ENCODE measurements at regions not wholly inside any gene's neighbourhood (a gene's known extent, or its start where the extent isn't known, plus 50 kb on each side); places are given as distances from the start of the nearest gene placed in this dataset.

GRCh38 chr7:97390052-97390451 lies 272.6 kb downstream of the SDHAF3 start:
- Histone ChIP-seq H2BK15ac (ENCODE audit: low read depth, low read length) (no peak overlapping the region), H4K20me1 (ENCODE audit: control insufficient read depth, insufficient read depth, insufficient read length) (no peaks in the 10 kb centered on the region), H3K9me3 (ENCODE audit: control insufficient read depth, low read depth, low read length) (no peaks in the 10 kb centered on the region), H2BK12ac (ENCODE audit: insufficient read length, low read depth, low read length) (no peak overlapping the region), H3K56ac (ENCODE audit: insufficient read length, low read depth, low read length) (no peak overlapping the region), H4K8ac (replicated peaks; ENCODE audit: insufficient read length, low read depth, low read length) (no peak overlapping the region), H2BK5ac (ENCODE audit: insufficient read length, low read length) (no peak overlapping the region), H3K79me1 (ENCODE audit: insufficient read depth, low read depth, low read length, poor library complexity, severe bottlenecking) (no peaks in the 10 kb centered on the region), H3K18ac (ENCODE audit: insufficient read length, low read depth, low read length) (no peak overlapping the region), H4K5ac (ENCODE audit: insufficient read length, low read depth, low read length) (no peak overlapping the region), H2BK120ac (ENCODE audit: low read depth, low read length, poor library complexity, severe bottlenecking) (no peak overlapping the region), H3T11ph (ENCODE audit: low read length) (no peak overlapping the region), H2AFZ (ENCODE audit: low read length) (peak overlapping the region; percentile 59), H2AK5ac (ENCODE audit: insufficient read length, low read length) (no peak overlapping the region), H3K23me2 (ENCODE audit: insufficient read length, low read depth, low read length, poor library complexity, severe bottlenecking) (no peaks in the 10 kb centered on the region), H2BK20ac (ENCODE audit: low read depth, low read length, poor library complexity, severe bottlenecking) (no peak overlapping the region), H3K4me1 (ENCODE audit: insufficient read depth, low read length) (peaks cover 2% of the 10 kb centered on the region; the same call in 1 of the 2 replicates), H3K27ac (ENCODE audit: insufficient read length, low read depth, low read length) (no peak overlapping the region), H3K9ac (ENCODE audit: extremely low read depth, insufficient read length, low read length) (no peak overlapping the region), H3K4me2 (ENCODE audit: insufficient read depth, insufficient read length, low read length) (no peak overlapping the region), H3K23ac (ENCODE audit: insufficient read length, low read depth, low read length) (no peak overlapping the region), H3K14ac (ENCODE audit: insufficient read depth, low read length) (no peak overlapping the region), H4K91ac (ENCODE audit: insufficient read length, low read depth, low read length) (no peak overlapping the region), H3K79me2 (ENCODE audit: insufficient read depth, low read length) (no peaks in the 10 kb centered on the region), H3K4ac (ENCODE audit: low read depth, low read length) (no peak overlapping the region), H3K27me3 (ENCODE audit: insufficient read depth, low read length) (no peaks in the 10 kb centered on the region)
- no CpG with 5 or more reads among the region's 6 CpGs for WGBS (ENCODE audit: extremely low coverage, insufficient read length, low lambda C conversion rate)
- H3K27me3 Mint-ChIP-seq (ENCODE audit: low read depth), result no peaks in the 10 kb centered on the region
- H3K4me1 Mint-ChIP-seq, result peaks cover 0 to 10% of the 10 kb centered on the region in 2 experiments; a peak in 2 of 4 replicates
- peak; percentile 27 for DNase-seq
- H3K9me3 Mint-ChIP-seq, result peaks cover 0 to 5% of the 10 kb centered on the region in 2 experiments; a peak in 3 of 5 replicates
- H3K27ac Mint-ChIP-seq, result peak overlapping the region in 2 of 3 experiments; percentile 64 to 96; a peak in 4 of 7 replicates
- TF ChIP-seq, protein P1, sequence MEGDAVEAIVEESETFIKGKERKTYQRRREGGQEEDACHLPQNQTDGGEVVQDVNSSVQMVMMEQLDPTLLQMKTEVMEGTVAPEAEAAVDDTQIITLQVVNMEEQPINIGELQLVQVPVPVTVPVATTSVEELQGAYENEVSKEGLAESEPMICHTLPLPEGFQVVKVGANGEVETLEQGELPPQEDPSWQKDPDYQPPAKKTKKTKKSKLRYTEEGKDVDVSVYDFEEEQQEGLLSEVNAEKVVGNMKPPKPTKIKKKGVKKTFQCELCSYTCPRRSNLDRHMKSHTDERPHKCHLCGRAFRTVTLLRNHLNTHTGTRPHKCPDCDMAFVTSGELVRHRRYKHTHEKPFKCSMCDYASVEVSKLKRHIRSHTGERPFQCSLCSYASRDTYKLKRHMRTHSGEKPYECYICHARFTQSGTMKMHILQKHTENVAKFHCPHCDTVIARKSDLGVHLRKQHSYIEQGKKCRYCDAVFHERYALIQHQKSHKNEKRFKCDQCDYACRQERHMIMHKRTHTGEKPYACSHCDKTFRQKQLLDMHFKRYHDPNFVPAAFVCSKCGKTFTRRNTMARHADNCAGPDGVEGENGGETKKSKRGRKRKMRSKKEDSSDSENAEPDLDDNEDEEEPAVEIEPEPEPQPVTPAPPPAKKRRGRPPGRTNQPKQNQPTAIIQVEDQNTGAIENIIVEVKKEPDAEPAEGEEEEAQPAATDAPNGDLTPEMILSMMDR (conservative IDR thresholded peaks at IDR 0.05), result no peak
- H3K36me3 Mint-ChIP-seq (ENCODE audit: insufficient read depth in 1 of 3, low read depth in 3 of 3), result no peaks in the 10 kb centered on the region
- no peak overlapping the region for H3K4me3 Mint-ChIP-seq
